ENCODE measurements at regions not wholly inside any gene's neighbourhood (a gene's known extent, or its start where the extent isn't known, plus 50 kb on each side); places are given as distances from the start of the nearest gene placed in this dataset.

DNA sequence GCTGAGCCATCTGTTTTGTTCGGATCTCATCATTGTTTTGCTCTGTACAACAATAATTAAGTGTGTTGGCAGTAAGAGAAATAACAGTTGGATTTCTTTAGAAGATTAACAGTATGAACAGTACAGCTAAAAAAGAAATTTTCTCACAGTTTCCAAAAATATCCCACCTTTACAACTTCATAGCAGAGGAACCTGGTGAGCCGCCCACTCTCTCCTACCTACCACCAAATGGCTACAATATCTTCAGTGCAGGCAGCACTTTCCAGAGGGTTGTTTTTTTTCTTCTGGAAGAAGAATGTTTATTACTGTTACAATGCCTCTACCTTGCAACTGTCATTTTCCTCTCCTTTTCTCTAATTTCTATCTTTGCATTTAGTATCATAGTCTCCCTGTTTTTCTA, 1577.5 kb upstream of the PRR20A start:
- no peaks in the 10 kb centered on the region for H3K27me3 Mint-ChIP-seq (ENCODE audit: insufficient read depth, unreplicated experiment)
- DNase-seq (ENCODE audit: unreplicated experiment): no peak
- BruUV-seq (replicated peaks): no TSS peak
- intact Hi-C loops (cut with micrococcal nuclease): no loop called here
- TF ChIP-seq CTCF (IDR thresholded peaks at IDR 0.05; ENCODE audit: unreplicated experiment): no peak
- H3K9me3 Mint-ChIP-seq (ENCODE audit: unreplicated experiment): no peaks in the 10 kb centered on the region
- ChIA-PET POLR2A (no interaction called here), CTCF (no interaction called here)
- H3K4me1 Mint-ChIP-seq (ENCODE audit: insufficient read depth, unreplicated experiment): no peaks in the 10 kb centered on the region
- no peaks in the 10 kb centered on the region for H3K36me3 Mint-ChIP-seq (ENCODE audit: insufficient read depth, unreplicated experiment)
- H3K4me3 Mint-ChIP-seq (ENCODE audit: unreplicated experiment): no peak overlapping the region
- H3K27ac Mint-ChIP-seq (ENCODE audit: low read depth, unreplicated experiment): no peak overlapping the region

- Mint-ChIP-seq H3K9me3 (ENCODE audit: unreplicated experiment) (no peaks in the 10 kb centered on the region), H3K4me3 (ENCODE audit: unreplicated experiment) (no peak overlapping the region), H3K4me1 (ENCODE audit: insufficient read depth, unreplicated experiment) (no peaks in the 10 kb centered on the region), H3K27me3 (ENCODE audit: insufficient read depth, unreplicated experiment) (peaks cover 8% of the 10 kb centered on the region), H3K36me3 (ENCODE audit: insufficient read depth, unreplicated experiment) (no peaks in the 10 kb centered on the region), H3K27ac (ENCODE audit: low read depth, unreplicated experiment) (no peak overlapping the region)
- no peak for TF ChIP-seq CTCF (IDR thresholded peaks at IDR 0.05; ENCODE audit: unreplicated experiment)
- intact Hi-C loops (cut with micrococcal nuclease): no loop called here
- DNase-seq (ENCODE audit: unreplicated experiment): no peak
- ChIA-PET CTCF (interaction anchor here (1.1 kb wide), 1 partner anchor 10 kb away, joined by 3 read pairs; no protein-coding TSS in a partner anchor), POLR2A (no interaction called here)
- no TSS peak for BruUV-seq (replicated peaks)
These were observed 1574.4 kb upstream of the PRR20A start for GRCh38 chr13:55566334-55566733.

DNA sequence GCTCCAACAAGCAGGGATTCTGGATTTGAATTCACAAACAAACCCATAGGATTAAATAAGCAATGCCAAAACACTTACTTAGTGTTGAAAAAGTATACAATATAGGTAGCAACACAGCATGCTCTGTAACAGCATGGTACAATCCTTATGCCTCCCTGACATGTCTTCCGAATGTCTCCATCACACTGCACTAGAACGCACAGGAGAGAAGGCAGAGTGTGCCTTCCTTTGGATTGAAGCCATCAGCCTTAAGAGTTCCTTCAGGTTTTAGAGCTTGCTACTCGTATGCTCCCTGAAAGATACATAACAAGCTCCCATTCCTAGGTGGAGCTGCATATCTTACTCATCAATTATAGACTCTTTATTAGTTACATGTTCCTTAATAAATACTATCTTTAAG, 1573.9 kb upstream of the PRR20A start:
- Mint-ChIP-seq H3K4me1 (ENCODE audit: insufficient read depth, unreplicated experiment) (no peaks in the 10 kb centered on the region), H3K9me3 (ENCODE audit: unreplicated experiment) (no peaks in the 10 kb centered on the region), H3K36me3 (ENCODE audit: insufficient read depth, unreplicated experiment) (no peaks in the 10 kb centered on the region), H3K27ac (ENCODE audit: low read depth, unreplicated experiment) (no peak overlapping the region), H3K4me3 (ENCODE audit: unreplicated experiment) (no peak overlapping the region), H3K27me3 (ENCODE audit: insufficient read depth, unreplicated experiment) (peaks cover 10% of the 10 kb centered on the region)
- no peak for TF ChIP-seq CTCF (IDR thresholded peaks at IDR 0.05; ENCODE audit: unreplicated experiment)
- no peak for DNase-seq (ENCODE audit: unreplicated experiment)
- POLR2A ChIA-PET: interaction anchor here (0.8 kb wide), 1 partner anchor 44 kb away, joined by 3 read pairs; no protein-coding TSS in a partner anchor
- CTCF ChIA-PET: interaction anchor here (1.1 kb wide), 1 partner anchor 9 kb away, joined by 3 read pairs; no protein-coding TSS in a partner anchor
- intact Hi-C loops (cut with micrococcal nuclease): no loop called here
- no TSS peak for BruUV-seq (replicated peaks)

- no peaks in the 10 kb centered on the region for H3K4me1 Mint-ChIP-seq (ENCODE audit: insufficient read depth, unreplicated experiment)
- H3K27ac Mint-ChIP-seq (ENCODE audit: low read depth, unreplicated experiment): no peak overlapping the region
- no TSS peak for BruUV-seq (replicated peaks)
- peaks cover 10% of the 10 kb centered on the region for H3K27me3 Mint-ChIP-seq (ENCODE audit: insufficient read depth, unreplicated experiment)
- H3K9me3 Mint-ChIP-seq (ENCODE audit: unreplicated experiment): no peaks in the 10 kb centered on the region
- H3K4me3 Mint-ChIP-seq (ENCODE audit: unreplicated experiment): no peak overlapping the region
- POLR2A ChIA-PET: interaction anchor here (0.6 to 0.7 kb wide), 2 partner anchors 333 to 449 kb away, joined by 3 read pairs; no protein-coding TSS in a partner anchor
- TF ChIP-seq CTCF (IDR thresholded peaks at IDR 0.05; ENCODE audit: unreplicated experiment): no peak
- CTCF ChIA-PET: no interaction called here
- no peak for DNase-seq (ENCODE audit: unreplicated experiment)
- intact Hi-C loops (cut with micrococcal nuclease): no loop called here
- no peaks in the 10 kb centered on the region for H3K36me3 Mint-ChIP-seq (ENCODE audit: insufficient read depth, unreplicated experiment)
These were observed 1572.7 kb upstream of the PRR20A start for GRCh38 chr13:55567721-55568625.

Data from MCF 10A (cell line).